DND-41 (cell line): ENCODE measurements at regions not wholly inside any gene's neighbourhood (a gene's known extent, or its start where the extent isn't known, plus 50 kb on each side); places are given as distances from the start of the nearest gene placed in this dataset.

Source experiments
- ATAC-seq: fragments of 200-7000 bp; cut with Tn5 transposase; 3 replicates; pipeline ENCODE4 v1.9.1; 2021; ENCODE audit warnings: low read depth; ENCODE audit not compliant: insufficient read depth
- DNase-seq: peaks from one replicate; pipeline ENCODE4 v3.0.0-alpha.2; 2020
- H2AFZ ChIP-seq: 2 replicates; pipeline ENCODE4 v1.6.0; 2012; ENCODE audit warnings: low read depth, low read length
- H3K27ac ChIP-seq: 2 replicates; pipeline ENCODE4 v1.5.1; 2012; ENCODE audit warnings: low read length, inconsistent platforms
- H3K27me3 ChIP-seq: fragments of 200-600 bp; sonication (generic); 2 replicates; pipeline ENCODE4 v1.6.0; 2012; ENCODE audit warnings: low read length, mild to moderate bottlenecking, inconsistent platforms; ENCODE audit not compliant: insufficient read depth, poor library complexity
- H3K36me3 ChIP-seq: 2 replicates; pipeline ENCODE4 v1.5.1; 2012; ENCODE audit warnings: low read length, inconsistent platforms; ENCODE audit not compliant: insufficient read depth
- H3K4me1 ChIP-seq: 2 replicates; pipeline ENCODE4 v1.5.1; 2012; ENCODE audit warnings: mild to moderate bottlenecking, low read length; ENCODE audit not compliant: insufficient read depth
- H3K4me2 ChIP-seq: 2 replicates; pipeline ENCODE4 v1.6.0; 2012; ENCODE audit warnings: mild to moderate bottlenecking, moderate library complexity, low read length, inconsistent platforms; ENCODE audit not compliant: insufficient read depth
- H3K4me3 ChIP-seq, 2 experiments: fragments of 200-600 bp in 1 of 2; shearing (Covaris generic) in 1 of 2; 2 replicates each; pipeline ENCODE4 v1.5.1; 2012 to 2016; ENCODE audit warnings: inconsistent platforms in 2 of 2, low read length in 2 of 2, mild to moderate bottlenecking in 2 of 2, low read depth in 1 of 2, moderate library complexity in 1 of 2
- H3K79me2 ChIP-seq: 2 replicates; pipeline ENCODE4 v1.6.0; 2012; ENCODE audit warnings: low read length, inconsistent platforms; ENCODE audit not compliant: insufficient read depth
- H3K9ac ChIP-seq: 2 replicates; pipeline ENCODE4 v1.6.0; 2012; ENCODE audit warnings: low read depth, mild to moderate bottlenecking, inconsistent platforms, low read length, moderate library complexity
- H3K9me3 ChIP-seq: 2 replicates; pipeline ENCODE4 v1.5.1; 2012; ENCODE audit warnings: low read length, moderate library complexity, mild to moderate bottlenecking, inconsistent platforms; ENCODE audit not compliant: insufficient read depth, severe bottlenecking
- H4K20me1 ChIP-seq: 2 replicates; pipeline ENCODE4 v1.6.0; 2012; ENCODE audit warnings: low read length; ENCODE audit not compliant: insufficient read depth
- EZH2 ChIP-seq: IDR thresholded peaks from 3 replicates; pipeline ENCODE4 v1.6.1; 2012; ENCODE audit warnings: borderline replicate concordance, low read depth, mild to moderate bottlenecking, moderate library complexity, low read length, inconsistent platforms; ENCODE audit not compliant: severe bottlenecking
- TF ChIP-seq, protein P1 (sequence below): IDR thresholded peaks from 2 replicates; pipeline ENCODE4 v1.5.1; 2012; ENCODE audit warnings: borderline replicate concordance, low read length, moderate library complexity, mild to moderate bottlenecking; ENCODE audit not compliant: poor library complexity, severe bottlenecking; ENCODE audit errors: extremely low read depth

DNA sequence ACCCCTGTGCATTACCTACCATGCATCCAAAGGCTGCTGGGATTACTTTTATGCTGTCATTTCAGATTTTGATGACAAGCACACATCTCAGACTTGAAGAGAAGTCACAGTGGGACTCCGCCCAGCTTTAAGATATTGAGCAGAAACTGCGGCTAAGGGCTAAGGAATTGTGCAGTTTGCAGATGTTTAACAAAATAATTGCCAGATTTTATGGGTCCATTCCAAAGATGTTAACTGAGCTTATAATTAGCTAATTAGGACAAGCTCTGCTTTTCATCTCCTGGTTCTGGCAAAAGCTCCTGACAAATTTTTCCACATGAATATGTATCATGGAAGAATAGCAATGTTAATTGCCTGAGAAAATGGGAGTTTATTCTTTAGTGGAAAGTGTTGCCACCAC, 344.4 kb upstream of the ATXN7L3B start:
- H3K27me3 ChIP-seq = no peaks in the 10 kb centered on the region
- H3K79me2 ChIP-seq = no peaks in the 10 kb centered on the region
- no peaks in the 10 kb centered on the region for H3K9me3 ChIP-seq
- no peak for DNase-seq
- no peak overlapping the region for H3K4me2 ChIP-seq
- no peaks in the 10 kb centered on the region for H3K36me3 ChIP-seq
- TF ChIP-seq, protein P1, sequence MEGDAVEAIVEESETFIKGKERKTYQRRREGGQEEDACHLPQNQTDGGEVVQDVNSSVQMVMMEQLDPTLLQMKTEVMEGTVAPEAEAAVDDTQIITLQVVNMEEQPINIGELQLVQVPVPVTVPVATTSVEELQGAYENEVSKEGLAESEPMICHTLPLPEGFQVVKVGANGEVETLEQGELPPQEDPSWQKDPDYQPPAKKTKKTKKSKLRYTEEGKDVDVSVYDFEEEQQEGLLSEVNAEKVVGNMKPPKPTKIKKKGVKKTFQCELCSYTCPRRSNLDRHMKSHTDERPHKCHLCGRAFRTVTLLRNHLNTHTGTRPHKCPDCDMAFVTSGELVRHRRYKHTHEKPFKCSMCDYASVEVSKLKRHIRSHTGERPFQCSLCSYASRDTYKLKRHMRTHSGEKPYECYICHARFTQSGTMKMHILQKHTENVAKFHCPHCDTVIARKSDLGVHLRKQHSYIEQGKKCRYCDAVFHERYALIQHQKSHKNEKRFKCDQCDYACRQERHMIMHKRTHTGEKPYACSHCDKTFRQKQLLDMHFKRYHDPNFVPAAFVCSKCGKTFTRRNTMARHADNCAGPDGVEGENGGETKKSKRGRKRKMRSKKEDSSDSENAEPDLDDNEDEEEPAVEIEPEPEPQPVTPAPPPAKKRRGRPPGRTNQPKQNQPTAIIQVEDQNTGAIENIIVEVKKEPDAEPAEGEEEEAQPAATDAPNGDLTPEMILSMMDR = no peak
- TF ChIP-seq EZH2 = no peak
- no peaks in the 10 kb centered on the region for H3K4me1 ChIP-seq
- no peak overlapping the region for H3K9ac ChIP-seq
- no peaks in the 10 kb centered on the region for H4K20me1 ChIP-seq
- no peak overlapping the region for H3K27ac ChIP-seq
- no peak overlapping the region for H2AFZ ChIP-seq
- ATAC-seq = no peak
- no peak overlapping the region for H3K4me3 ChIP-seq

DNA sequence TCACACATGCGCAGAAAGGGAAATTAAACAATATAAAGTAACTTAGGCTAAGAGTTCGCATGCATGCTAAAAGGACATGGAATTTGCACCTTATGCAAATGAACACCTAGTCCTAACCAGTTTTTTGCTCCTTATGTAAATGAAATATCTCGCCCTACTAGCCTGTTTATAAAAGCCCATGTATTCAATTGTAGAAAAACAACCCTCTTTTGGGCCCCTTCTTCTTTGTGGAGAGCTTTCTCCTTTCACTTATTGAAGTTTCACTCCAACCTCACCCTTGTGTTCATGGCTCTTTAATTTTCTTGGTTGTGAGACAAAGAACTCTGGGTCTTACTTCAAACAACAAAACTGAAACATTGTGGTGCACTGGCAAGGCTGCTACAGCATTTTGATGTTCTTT, 333.4 kb upstream of the ATXN7L3B start:
- DNase-seq = no peak
- H2AFZ ChIP-seq = no peak overlapping the region
- no peaks in the 10 kb centered on the region for H3K4me1 ChIP-seq
- H3K4me2 ChIP-seq = no peak overlapping the region
- no peaks in the 10 kb centered on the region for H3K36me3 ChIP-seq
- TF ChIP-seq, protein P1 = no peak
- no peak for TF ChIP-seq EZH2
- ATAC-seq = no peak
- H3K79me2 ChIP-seq = no peaks in the 10 kb centered on the region
- no peak overlapping the region for H3K27ac ChIP-seq
- H3K27me3 ChIP-seq = no peaks in the 10 kb centered on the region
- H3K4me3 ChIP-seq = no peak overlapping the region
- no peaks in the 10 kb centered on the region for H4K20me1 ChIP-seq
- H3K9me3 ChIP-seq = no peaks in the 10 kb centered on the region
- H3K9ac ChIP-seq = no peak overlapping the region

DNA sequence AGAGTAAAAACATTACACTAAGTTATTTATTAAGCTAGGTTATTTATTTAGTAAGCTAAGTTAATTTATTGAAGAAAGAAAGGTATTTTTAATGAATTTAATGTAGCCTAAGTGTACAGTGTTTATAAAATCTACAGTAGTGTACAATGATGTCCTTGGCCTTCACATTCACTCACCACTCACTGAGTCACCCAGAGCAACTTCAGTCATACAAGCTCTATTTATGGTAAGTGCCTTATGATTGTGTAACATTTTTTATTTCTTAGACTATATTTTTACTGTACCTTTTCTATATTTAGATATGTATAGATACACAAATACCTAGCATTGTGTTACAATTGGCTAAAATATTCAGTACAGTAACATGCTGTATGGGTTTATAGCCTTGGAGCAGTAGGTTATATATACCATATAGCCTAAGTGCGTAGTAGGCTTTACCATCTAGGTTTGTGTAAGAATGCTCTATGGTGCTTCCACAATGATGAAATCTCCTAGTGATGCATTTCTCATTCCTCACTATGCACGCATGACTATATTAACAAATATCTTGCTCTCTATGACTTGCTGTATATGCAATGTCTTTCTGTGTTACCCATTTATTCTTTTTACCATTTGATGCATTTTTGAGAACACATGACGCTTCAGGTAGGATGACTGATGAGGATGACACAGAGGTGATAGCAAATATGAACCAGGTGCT, 309.6 kb upstream of the ATXN7L3B start:
- no peak overlapping the region for H3K9ac ChIP-seq
- no peaks in the 10 kb centered on the region for H3K27me3 ChIP-seq
- ATAC-seq = no peak
- no peak overlapping the region for H3K27ac ChIP-seq
- H3K4me1 ChIP-seq = no peaks in the 10 kb centered on the region
- H3K4me2 ChIP-seq = no peak overlapping the region
- no peak overlapping the region for H2AFZ ChIP-seq
- no peak overlapping the region for H3K4me3 ChIP-seq
- H3K36me3 ChIP-seq = no peaks in the 10 kb centered on the region
- H4K20me1 ChIP-seq = no peaks in the 10 kb centered on the region
- no peaks in the 10 kb centered on the region for H3K79me2 ChIP-seq
- no peaks in the 10 kb centered on the region for H3K9me3 ChIP-seq
- no peak for TF ChIP-seq EZH2
- TF ChIP-seq, protein P1 = no peak
- no peak for DNase-seq

DNA sequence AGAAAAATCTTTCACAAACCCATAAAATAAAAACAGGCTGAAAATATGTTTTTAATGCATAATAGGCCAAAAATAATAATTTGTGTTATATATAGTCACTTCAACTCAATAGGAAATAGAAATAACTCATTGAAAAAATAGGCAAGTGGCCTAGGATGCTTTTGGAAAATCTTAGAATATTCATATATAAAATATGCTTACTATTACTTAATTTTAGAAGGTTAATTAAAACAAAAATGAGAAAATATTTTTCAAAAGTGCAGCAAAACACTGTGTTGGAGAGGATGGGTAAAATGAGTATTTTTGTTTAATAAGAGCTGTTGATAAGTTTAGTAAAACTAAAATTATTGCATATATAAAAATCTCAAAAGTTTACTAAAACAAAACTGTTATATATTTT, 308.0 kb upstream of the ATXN7L3B start:
- H3K4me2 ChIP-seq = no peak overlapping the region
- DNase-seq (no peak), ATAC-seq (no peak)
- H3K4me3 ChIP-seq = no peak overlapping the region
- no peak overlapping the region for H3K27ac ChIP-seq
- no peaks in the 10 kb centered on the region for H4K20me1 ChIP-seq
- H3K4me1 ChIP-seq = no peaks in the 10 kb centered on the region
- no peaks in the 10 kb centered on the region for H3K79me2 ChIP-seq
- no peaks in the 10 kb centered on the region for H3K9me3 ChIP-seq
- H3K9ac ChIP-seq = no peak overlapping the region
- no peaks in the 10 kb centered on the region for H3K27me3 ChIP-seq
- H3K36me3 ChIP-seq = no peaks in the 10 kb centered on the region
- no peak overlapping the region for H2AFZ ChIP-seq
- TF ChIP-seq, protein P1 = no peak
- TF ChIP-seq EZH2 = no peak
